Cardiac muscle cell (in vitro differentiated cells and primary cell): ENCODE measurements at regions not wholly inside any gene's neighbourhood (a gene's known extent, or its start where the extent isn't known, plus 50 kb on each side); places are given as distances from the start of the nearest gene placed in this dataset.

ENCODE experiments used
- DNase-seq, 2 donors: peaks; one replicate each; pipeline versions ENCODE4 v3.0.0 to v3.0.0-alpha.2; 2010 to 2017; ENCODE audit warnings: low read depth in 1 of 2, low spot score in 1 of 2
- H3K27ac ChIP-seq: fragments of 200-600 bp; sonication (generic); 2 replicates; pipeline ENCODE4 v1.5.1; 2016
- H3K27me3 ChIP-seq: fragments of 200-600 bp; sonication (generic); 2 replicates; pipeline ENCODE4 v1.6.0; 2016; ENCODE audit warnings: control low read depth
- H3K36me3 ChIP-seq: fragments of 200-600 bp; sonication (generic); 2 replicates; pipeline ENCODE4 v1.5.1; 2016; ENCODE audit warnings: control low read depth
- H3K4me1 ChIP-seq: fragments of 200-600 bp; sonication (generic); 2 replicates; pipeline ENCODE4 v1.8.1; 2017; ENCODE audit warnings: low read depth, mild to moderate bottlenecking, mixed run types
- H3K4me3 ChIP-seq: fragments of 200-600 bp; sonication (generic); 2 replicates; pipeline ENCODE4 v1.5.1; 2016; ENCODE audit warnings: mild to moderate bottlenecking
- H3K9me3 ChIP-seq: fragments of 200-600 bp; sonication (generic); 2 replicates; pipeline ENCODE4 v1.5.1; 2017; ENCODE audit warnings: low read depth, mild to moderate bottlenecking, control low read depth
- CTCF ChIP-seq: IDR thresholded peaks from 2 replicates; pipeline ENCODE4 v1.5.1; 2012; ENCODE audit warnings: low read depth, mild to moderate bottlenecking, low read length

- Histone ChIP-seq H3K4me1 (no peaks in the 10 kb centered on the region), H3K27me3 (no peaks in the 10 kb centered on the region), H3K4me3 (no peak overlapping the region), H3K36me3 (no peaks in the 10 kb centered on the region), H3K27ac (no peak overlapping the region), H3K9me3 (no peaks in the 10 kb centered on the region)
- no peak for TF ChIP-seq CTCF
- DNase-seq = no peak
These were observed 218.4 kb downstream of the ACTR3 start for GRCh38 chr2:114108249-114108648.

GRCh38 chr2:114108824-114109416 lies 219.0 kb downstream of the ACTR3 start:
- Histone ChIP-seq H3K9me3 (no peaks in the 10 kb centered on the region), H3K4me1 (no peaks in the 10 kb centered on the region), H3K27me3 (no peaks in the 10 kb centered on the region), H3K27ac (no peak overlapping the region), H3K36me3 (no peaks in the 10 kb centered on the region), H3K4me3 (no peak overlapping the region)
- TF ChIP-seq CTCF = no peak
- peak in 1 of 2 donors; percentile 52 for DNase-seq

- no peaks in the 10 kb centered on the region for H3K36me3 ChIP-seq
- no peak overlapping the region for H3K27ac ChIP-seq
- no peaks in the 10 kb centered on the region for H3K9me3 ChIP-seq
- no peaks in the 10 kb centered on the region for H3K4me1 ChIP-seq
- no peak overlapping the region for H3K4me3 ChIP-seq
- DNase-seq = no peak
- no peaks in the 10 kb centered on the region for H3K27me3 ChIP-seq
- TF ChIP-seq CTCF = no peak
These were observed 221.4 kb downstream of the ACTR3 start for GRCh38 chr2:114111329-114111728.

DNA sequence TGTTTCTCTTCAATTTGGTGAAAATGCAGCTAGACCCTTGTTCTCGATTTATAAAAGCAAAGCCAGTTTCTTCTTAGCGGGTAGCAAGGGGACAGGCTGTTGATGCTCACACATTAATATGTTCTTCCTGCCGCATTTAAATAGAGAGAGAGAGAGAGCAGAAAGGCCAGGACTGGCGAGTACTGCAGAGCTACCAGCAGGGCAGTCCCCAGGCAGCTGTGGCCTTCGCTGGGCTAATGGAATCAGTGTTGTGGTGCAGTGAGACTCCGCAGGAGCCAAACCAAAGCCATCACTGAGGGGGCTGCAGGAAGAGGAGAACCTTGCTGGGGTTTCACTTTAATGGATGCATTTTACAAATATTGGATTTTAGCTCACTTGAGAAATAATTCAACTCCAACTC lies 223.6 kb downstream of the ACTR3 start:
- Histone ChIP-seq H3K36me3 (no peaks in the 10 kb centered on the region), H3K9me3 (no peaks in the 10 kb centered on the region), H3K27ac (no peak overlapping the region), H3K27me3 (no peaks in the 10 kb centered on the region), H3K4me3 (no peak overlapping the region), H3K4me1 (no peaks in the 10 kb centered on the region)
- DNase-seq = no peak
- TF ChIP-seq CTCF = no peak

DNA sequence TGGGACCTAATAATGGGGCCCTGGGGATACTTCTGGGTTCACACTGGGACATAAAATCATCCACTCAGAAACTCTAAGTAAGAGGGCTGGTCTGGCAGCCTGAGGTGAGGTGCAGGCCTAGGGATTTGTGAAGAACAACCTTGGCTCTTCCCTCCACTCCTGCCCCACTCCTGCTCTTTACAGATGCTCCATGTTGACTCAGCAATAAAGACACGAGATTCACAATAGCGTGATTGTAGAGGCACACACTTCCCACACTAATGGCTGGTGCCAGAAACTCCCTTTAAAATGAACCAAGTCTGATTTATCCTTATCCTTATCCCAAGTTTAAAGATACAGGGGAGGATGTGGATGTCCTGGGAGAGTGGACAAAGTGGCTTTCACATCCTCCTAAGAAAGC lies 228.2 kb downstream of the ACTR3 start:
- Histone ChIP-seq H3K4me1 (no peaks in the 10 kb centered on the region), H3K27ac (no peak overlapping the region), H3K9me3 (no peaks in the 10 kb centered on the region), H3K4me3 (no peak overlapping the region), H3K36me3 (no peaks in the 10 kb centered on the region), H3K27me3 (no peaks in the 10 kb centered on the region)
- TF ChIP-seq CTCF = no peak
- DNase-seq = no peak

DNA sequence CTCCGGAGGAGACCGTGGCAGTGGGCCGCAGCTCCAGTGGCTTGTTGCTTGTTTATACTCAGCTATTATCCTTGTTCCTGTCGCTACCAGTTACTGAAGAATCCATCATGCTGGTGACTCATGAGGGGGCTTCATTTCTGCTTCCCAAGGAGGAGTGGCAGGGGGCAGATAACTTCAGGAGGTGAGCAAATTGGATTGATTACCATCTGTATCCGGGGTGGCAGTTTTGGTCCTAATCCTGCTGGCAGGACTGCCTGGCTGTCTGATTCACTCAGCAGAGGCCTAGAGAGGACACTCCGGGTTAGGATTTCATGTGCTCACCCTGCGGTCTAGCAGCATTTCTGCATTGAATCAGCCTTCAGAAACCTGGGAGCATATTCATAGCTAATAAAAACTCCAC lies 230.0 kb downstream of the ACTR3 start:
- TF ChIP-seq CTCF = no peak
- DNase-seq = no peak

More for the DNA sequence above, 230.0 kb downstream of the ACTR3 start:
- H3K36me3 ChIP-seq = no peaks in the 10 kb centered on the region
- no peaks in the 10 kb centered on the region for H3K9me3 ChIP-seq
- H3K4me1 ChIP-seq = no peaks in the 10 kb centered on the region
- H3K27ac ChIP-seq = no peak overlapping the region
- H3K27me3 ChIP-seq = no peaks in the 10 kb centered on the region
- no peak overlapping the region for H3K4me3 ChIP-seq
